Activated CD4-positive, CD25-positive, alpha-beta regulatory T cell treated with anti-CD3 and anti-CD28 coated beads, Interleukin-2, amount 50 U/mL, for 16 hours (primary cell): ENCODE measurements at regions not wholly inside any gene's neighbourhood (a gene's known extent, or its start where the extent isn't known, plus 50 kb on each side); places are given as distances from the start of the nearest gene placed in this dataset.

Experiments used
- DNase-seq: peaks from one replicate; pipeline ENCODE4 v3.0.0-alpha.2; 2020; ENCODE audit warnings: low read depth, low spot score

DNA sequence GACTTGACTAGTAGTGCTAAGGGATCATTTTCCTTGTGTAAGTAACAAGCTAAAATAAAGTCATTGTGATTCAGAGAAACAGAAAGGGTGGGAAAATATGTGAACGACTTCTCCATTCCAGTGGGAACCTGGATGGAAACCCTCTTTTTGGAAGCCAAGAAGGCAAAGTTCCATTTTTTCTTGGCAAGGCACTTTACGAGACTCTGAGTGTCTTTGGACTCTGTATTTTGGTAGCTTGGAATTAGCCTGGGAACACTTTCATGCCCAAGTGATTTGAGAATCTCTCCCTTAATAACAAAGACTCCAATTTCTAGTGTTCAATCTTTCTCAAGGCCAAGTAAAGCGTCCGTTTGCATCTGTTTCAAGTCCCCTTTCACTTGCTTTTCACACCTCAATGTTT is 100.5 kb upstream of the SASH1 start:
- DNase-seq, result no peak

DNA sequence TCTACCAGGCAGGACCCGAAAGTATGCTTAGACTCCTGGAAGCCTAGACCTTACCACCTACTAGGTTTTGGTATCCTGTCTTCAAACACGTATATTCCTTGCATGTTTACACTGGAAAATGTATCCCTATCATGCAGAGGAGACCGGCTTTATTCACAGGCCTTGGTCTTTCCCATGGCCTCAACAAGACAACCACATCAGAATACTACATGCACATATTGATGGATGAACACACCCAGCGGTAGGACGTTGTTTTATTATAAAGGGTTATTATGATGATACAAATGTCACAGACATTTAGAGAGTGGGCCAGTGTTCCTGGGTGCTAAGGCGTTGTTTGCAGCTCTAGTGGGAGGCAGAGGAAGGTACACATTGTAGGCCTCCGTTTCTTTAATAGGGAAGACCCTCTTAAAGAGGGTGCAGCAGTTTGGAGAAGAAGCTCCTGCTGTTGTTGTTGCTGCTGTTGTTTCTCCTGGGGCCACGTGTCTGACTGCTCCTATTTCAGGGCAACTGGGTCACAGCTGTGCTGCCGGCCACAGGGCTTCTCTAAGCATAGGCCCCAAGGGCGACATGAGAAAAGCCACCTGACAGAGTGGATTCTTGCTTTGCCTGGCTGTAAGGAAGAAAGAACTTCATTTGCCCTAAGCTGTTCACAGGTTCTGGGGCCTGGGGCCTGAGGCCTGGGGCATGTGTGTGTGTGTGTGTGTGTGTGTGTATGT is 98.3 kb upstream of the SASH1 start:
- DNase-seq, result no peak

DNA sequence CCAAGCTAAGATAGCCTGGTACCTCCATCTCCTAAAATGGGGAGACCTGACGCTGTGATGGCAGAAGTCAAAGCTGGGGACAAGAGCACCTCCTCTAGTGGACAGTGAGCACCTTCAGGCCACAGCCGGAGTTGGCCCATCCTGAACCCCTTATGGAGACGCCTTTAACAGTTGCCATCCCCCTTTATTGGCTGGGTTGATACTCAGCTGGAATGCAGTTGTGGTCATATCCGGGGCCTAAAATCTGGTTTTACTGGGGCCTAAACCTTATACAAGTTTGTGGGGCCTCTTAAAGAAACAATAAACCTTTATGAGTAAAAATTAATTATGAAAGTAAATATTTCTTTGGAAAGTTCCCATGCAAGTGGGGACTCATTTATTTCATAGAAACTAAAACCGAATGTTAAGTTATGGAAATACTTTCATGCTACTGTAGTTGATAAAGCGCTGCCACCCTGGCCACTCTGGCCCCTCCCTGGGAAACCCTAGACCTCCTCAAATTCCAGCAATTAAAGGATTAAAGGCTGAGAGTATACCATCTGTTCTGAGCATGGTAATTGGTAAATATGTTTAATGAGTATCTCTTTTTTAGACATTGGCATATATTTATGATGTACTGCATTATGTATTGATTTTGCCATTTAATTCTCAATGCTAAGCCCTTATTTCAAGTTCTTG is 95.1 kb upstream of the SASH1 start:
- DNase-seq, result no peak

GRCh38 chr6:148249160-148249559 is 93.5 kb upstream of the SASH1 start:
- no peak for DNase-seq

GRCh38 chr6:148249679-148250375 is 92.8 kb upstream of the SASH1 start:
- no peak for DNase-seq

DNA sequence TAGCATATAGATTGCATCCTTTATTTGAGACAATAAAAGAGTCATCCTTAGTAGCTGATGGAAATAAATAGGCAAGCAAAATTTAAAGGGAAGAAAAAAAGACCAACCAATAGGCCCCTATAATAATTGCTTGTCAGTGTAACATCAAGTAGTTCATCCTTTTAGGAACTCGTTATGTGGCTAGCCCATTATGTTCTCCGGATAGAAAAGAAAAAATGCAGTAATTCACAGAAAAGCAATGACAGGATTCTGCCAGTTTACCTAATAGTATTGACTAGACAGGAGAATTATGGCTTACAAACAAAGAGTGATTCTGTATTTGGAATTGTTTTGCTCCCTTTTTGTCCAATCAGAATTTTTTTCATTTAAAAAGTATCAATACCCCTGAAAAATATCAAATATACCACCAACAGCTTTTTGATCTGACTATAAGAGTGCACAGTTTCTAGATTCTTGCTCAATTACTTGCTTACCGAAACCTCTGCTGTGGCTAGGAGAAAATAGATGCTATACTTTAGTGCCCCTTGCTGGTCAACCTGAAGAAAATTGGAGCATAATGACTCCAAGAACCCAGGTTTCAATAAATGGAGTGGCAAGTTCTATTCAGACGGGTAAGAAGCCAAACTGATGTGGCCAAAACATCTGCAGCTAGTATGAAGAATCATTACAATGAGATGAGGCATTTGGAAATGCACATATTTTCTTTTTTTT is 91.5 kb upstream of the SASH1 start:
- DNase-seq, result no peak

- no peak for DNase-seq
These were observed 90.7 kb upstream of the SASH1 start for GRCh38 chr6:148251891-148252290.

GRCh38 chr6:148257810-148258209 is 84.8 kb upstream of the SASH1 start:
- DNase-seq, result no peak

GRCh38 chr6:148258868-148259267 is 83.8 kb upstream of the SASH1 start:
- no peak for DNase-seq

DNA sequence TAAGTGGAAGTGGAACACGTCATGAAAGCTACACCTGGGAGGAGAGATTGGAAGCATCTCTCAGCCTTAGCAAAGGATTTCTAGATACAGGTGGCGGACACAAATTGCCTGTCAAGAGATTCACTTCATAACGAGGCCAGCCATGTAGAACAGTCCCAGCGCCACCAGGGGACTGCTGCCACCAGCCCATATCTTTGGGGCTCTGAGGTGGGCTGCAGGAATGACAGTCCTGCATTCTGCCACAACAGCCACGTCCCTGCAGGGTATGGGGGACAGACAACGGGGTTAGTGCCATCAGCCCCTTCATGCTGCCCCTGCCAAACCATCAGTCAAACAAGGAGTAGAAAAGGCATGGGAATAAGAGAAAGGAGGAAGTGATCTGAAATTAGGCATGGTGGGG is 81.2 kb upstream of the SASH1 start:
- no peak for DNase-seq

DNA sequence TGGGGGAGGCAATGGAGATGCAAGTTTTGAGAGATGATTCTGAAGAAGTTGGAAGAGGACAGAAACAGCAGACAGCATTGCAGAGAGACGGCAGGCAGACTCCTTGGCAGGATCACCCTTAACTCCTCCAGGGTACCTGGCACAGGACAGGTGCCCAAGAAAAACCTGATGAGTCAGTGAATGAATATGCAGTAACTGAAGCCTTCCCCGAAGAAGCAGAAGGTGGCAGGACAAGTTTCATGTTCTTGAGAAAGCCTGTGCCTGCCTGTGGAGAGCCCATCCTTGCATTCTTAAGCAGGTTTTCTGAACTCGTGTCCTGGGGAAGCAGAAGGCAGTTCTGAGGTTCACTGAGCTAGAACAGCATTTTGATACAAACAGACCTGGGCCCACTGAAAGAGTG is 79.6 kb upstream of the SASH1 start:
- DNase-seq, result no peak

DNA sequence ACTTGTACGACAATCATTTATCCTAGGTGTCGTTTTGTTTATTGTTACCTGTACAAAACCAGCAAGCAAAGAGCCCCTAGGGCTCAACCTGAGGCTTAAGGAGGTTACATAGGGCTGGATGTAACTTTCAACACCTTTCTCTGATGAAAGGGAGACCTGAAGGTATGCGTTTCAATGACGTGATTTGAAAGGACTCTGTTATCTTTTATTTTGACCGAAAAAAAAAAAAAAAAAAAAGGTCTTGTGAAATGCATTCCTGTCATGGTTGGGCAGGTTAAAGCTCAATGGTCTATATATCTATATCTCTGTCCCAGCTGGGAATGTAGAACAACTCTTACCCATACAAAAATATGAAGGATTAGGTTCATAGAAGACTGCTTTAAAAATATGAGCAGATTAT is 78.7 kb upstream of the SASH1 start:
- DNase-seq, result no peak

- no peak for DNase-seq
These were observed 77.6 kb upstream of the SASH1 start for GRCh38 chr6:148265054-148265453.

DNA sequence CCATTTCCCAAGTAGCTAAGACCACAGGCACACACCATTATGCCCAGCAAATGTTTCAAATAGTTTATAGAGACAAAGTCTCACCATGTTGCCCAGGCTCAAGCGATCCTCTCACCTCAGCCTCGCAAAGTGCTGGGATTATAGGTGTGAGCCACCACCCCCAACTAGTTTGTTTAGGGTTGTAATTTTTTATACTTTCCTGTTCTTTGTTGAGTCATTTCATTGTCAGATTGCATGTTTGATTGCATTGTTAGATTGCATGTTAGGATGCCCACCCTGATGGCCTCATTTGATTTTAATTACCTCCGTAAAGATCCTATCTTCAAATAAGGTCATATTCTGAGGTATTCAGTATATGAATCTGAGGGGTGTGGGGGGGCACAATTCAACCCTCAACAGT is 73.3 kb upstream of the SASH1 start:
- DNase-seq, result no peak

- DNase-seq, result no peak
These were observed 70.8 kb upstream of the SASH1 start for GRCh38 chr6:148271711-148272439.

DNA sequence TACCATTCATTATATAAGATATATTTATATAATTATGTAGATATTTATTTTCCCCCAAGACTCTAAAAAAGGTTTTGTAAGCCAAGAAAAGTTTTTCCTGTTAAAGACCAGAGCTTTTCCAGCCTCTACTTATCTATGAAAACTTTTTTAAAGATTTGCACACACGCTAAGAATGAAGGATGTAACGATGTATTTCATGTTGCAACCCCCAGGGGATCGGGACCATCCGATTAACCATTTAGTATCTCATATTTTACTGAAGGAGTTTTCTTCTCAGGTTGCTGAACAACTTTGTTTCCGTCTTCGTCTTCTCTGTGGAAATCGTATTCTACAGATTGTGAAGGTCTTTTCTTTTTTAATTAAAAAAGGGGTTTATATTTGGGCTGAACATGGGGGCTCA is 70.0 kb upstream of the SASH1 start:
- DNase-seq, result no peak

DNA sequence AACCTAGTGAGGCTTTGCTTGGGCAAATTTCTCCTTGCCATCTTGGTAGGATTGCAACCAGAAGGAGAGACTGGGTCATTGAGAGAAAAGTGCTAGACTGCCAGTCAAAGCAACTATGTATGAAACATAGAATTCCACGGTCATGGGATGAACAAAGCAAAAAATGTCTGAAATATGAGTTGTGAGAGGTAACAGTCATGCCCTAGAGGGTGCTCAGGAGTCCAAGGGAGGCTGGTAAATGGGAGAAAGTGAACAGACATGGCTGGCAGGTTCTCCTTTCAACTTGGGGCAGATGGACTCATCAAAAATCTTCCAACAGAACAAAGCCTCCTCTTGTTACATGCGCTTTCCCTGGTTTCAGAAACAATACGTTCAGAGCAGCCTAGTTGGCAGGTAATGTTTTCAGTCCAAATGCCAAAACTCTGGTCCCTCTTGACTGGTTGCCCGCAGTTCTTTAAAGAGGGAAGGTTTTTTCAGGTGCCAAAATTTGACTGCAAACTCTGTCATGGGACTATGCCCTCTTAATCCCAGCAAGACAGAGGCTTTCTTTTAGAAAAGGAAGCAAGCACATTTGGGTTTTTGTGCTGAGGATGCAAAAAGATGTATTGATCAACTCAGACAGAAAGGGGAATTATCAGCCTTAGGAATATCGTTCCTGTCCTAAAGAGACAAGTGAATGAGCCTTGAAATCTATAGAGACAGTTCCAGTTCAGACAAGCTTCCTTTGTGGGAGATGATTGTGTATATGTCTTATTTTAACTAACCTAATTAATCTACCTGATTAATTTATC is 68.5 kb upstream of the SASH1 start:
- no peak for DNase-seq

DNA sequence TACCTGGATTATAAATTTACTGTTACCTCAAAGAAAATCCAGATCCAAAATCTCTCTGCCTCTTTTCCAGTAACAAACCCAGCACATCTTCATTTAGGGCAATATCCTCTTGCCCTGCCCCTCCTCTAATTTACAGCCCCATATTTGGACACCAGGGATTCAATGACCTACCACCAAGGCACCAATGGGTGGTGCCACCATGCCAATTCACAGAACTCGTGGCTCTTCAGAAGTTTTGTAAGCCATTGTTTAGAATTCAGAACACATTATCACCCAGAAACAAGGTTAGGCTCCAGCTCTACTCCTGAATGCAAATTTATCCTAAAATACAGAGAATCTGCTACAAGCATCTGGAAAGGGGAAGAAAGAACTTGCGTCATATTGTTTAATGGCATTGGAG is 67.8 kb upstream of the SASH1 start:
- no peak for DNase-seq

DNA sequence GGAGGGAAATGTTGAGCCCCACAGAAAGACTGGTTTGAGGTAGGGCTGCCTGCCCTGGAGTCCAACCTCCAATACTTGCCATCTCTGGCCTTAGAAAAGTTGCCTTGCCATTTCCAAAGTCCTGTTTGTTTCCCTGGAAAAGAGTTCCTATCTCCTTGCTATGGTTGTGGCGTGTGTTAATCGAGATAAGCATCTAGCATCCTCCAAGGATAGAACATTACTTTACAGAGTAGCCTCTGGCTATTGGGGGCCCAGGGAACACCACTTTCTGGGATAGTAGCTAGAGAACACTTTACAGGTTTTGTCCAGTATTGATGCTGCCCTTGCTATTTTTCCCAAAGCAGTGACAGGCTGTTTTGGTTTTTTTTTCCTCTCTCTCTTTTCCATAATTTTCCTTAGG is 57.4 kb upstream of the SASH1 start:
- DNase-seq, result no peak

DNA sequence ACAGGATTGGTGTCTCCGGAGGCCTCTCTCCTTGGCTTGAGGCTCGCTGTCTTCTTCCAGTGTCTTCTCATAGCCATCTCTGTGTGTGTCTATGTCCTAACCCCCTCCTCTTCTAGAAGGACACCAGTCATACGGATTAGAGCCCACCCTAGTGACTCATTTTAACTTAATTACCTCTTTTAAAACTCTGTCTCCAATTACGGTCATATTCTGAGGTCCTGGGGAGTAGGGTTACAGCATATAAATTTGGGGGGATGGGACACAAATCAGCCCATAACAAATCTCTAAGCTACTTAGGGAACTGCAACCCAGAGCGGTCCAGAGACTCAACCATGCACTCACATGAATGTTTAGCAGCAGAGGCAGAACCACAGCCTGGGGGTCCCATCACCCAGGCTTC is 56.1 kb upstream of the SASH1 start:
- DNase-seq, result no peak
